ENCODE measurements at regions not wholly inside any gene's neighbourhood (a gene's known extent, or its start where the extent isn't known, plus 50 kb on each side); places are given as distances from the start of the nearest gene placed in this dataset.
"Not testable (repeated sequence)": the region's sequence is repeated elsewhere in the genome, so short reads cannot be mapped to it uniquely, and the experiment has no call there.

DNA sequence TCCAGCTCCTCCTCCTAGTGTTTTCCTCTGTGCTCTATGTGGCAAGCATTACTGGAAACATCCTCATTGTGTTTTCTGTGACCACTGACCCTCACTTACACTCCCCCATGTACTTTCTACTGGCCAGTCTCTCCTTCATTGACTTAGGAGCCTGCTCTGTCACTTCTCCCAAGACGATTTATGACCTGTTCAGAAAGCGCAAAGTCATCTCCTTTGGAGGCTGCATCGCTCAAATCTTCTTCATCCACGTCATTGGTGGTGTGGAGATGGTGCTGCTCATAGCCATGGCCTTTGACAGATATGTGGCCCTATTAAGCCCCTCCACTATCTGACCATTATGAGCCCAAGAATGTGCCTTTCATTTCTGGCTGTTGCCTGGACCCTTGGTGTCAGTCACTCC is 64.0 kb downstream of the OR4F15 start:
- DNase-seq = not testable (repeated sequence)

DNA sequence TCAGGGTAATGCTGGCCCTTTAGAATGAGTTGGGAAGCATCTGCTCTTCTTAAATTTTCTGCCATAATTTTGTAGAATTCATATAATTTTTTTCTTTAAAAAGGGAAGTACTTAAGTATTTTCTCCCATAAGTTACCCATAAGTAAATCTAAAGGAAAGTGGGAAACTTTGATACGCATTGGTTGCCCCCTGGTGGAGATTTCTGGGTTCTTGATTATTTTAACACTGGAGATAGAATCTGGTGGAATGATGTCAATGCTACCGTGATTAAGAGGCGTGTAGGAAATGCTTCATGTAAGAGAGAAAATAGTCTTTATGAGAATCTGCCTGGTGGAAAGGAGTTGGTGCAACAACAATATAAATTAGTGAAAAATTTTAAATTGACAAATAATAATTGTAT is 65.6 kb downstream of the OR4F15 start:
- DNase-seq = not testable (repeated sequence)

GRCh38 chr15:101912349-101913287 is 100.6 kb downstream of the OR4F15 start:
- DNase-seq = not testable (repeated sequence)

DNA sequence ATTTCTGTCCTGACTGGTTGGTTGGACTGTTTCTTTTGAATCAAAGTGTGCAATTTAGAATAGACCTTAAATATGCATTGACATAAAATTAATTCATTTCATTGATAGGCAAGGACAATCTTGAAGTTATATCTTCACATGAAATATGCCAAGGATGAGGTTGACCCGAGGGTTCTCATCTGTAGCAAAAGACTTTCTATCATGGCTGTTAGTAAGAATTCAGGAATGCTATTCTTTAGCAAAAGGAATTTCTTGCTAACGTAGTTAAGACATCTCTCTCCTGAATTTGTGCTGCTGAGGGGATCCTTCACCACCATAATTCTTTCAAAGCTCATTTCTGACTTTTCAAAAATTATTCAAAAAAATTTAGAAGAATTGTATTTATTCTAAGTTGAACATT is 112.6 kb downstream of the OR4F15 start:
- DNase-seq = not testable (repeated sequence)

DNA sequence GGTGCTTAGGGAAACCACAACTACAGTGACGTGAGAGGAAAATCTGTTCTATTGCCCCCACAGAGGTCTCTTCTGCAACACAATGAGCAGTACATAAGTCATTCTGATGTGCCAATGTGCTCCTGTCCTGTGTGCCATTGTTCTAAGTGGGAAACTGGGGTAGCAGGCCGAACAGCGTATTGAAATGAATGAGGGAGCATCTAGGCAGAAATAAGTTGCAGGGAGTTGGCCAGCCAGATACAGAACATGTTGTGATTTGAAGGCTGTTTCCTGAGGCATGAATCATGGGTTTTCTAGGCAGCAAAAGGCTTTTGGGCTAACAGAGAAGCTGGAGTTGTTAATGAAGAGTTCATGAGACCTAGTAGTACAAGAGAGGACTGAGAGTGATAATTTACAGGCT is 122.5 kb downstream of the OR4F15 start:
- not testable (repeated sequence) for DNase-seq

- DNase-seq = not testable (repeated sequence)
These were observed 125.4 kb downstream of the OR4F15 start for GRCh38 chr15:101937362-101937761.

- DNase-seq = not testable (repeated sequence)
These were observed 126.6 kb downstream of the OR4F15 start for GRCh38 chr15:101938555-101938954.

- not testable (repeated sequence) for DNase-seq
These were observed 133.9 kb downstream of the OR4F15 start for GRCh38 chr15:101945896-101946295.

DNA sequence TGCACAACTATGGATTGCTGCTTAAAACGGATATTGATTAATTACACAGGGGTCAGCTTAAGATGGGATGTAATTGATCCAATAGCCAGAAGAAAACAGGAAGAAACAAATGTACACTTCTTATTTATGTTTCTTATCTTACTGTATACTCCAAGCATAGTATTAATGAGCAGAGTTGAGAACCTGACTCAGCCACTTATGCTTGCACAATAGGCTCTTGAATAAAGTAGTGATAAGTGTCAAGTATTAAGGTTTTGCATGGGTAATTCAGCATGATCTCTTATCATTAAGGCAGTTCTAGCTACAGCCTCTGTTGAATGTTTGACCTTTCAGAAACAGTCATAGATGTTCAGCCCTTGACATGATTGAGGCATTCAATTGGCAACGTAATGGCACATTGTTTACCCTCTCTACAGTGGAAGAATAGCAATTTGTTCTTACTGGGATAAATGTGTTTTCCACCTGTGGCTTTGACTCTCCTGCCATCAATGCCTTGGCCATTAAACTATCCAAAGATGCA is 136.5 kb downstream of the OR4F15 start:
- not testable (repeated sequence) for DNase-seq

DNA sequence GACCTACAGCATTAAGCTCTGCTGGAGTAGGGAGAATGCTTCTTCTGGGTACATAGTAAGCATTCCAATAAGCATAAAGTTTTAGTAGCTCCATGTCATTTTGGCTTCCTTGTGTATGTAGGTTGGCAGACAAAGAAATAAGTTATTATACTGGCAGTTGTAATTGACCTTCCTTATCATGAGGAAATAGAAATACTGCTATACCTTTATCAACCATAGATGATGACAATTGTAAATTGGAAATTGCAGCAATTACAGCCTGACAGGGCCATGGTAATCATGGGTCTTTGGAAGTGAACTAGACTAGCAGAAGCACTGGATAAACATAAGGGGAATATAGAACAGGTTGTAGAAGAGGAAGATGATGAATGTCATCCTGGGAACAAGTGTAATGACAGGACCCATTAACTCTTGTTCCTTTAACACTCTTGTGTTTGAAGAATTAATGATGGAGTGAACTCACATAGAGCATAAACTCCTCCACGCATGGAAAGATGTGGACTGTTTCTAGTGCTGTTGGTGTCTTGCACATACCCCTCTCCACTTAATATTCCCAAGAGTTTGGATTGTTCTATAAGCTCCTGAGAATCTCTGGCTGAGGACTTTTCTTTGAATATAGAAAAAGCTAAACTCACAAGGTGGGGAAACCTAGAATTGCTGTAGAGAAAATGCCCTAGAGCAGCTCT is 137.5 kb downstream of the OR4F15 start:
- not testable (repeated sequence) for DNase-seq

DNA sequence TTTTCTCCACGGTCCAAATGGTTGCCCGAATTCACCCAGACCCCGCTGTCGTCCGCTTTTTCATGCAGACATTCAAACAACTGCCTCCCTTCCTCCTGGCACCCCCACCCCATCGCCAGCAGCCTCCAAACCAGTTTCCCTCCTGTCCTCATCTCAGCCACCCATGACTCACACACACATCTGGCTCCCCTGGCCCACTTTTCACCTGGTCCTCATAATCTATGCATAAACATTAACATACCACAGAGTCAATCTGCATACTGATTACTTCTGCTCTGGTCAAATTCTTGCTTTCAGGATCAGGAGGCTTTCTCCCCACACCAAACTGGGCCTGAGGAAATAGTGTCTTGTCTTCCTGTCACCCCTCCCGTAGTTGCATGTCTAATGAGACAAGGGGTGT is 142.0 kb downstream of the OR4F15 start:
- DNase-seq = not testable (repeated sequence)

DNA sequence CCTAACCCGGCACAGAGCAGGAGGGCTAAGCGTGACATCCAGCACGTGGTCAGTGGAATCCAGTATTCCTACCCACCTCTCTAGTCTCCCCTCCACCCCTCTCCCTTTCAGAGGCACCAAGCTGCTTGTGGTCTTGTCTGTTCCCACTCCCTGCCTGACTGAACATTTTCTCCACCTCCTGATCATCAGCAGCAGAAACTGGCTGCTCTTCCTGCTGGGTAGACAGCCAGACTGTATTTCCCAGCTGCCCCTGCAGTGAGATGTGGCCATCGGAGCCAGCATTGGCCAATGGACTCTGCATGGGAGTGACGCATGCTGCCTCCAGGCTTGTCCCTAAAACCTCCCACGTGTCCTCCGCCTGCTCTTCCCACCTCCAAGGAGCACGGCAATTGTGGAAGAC is 143.8 kb downstream of the OR4F15 start:
- DNase-seq = not testable (repeated sequence)

- not testable (repeated sequence) for DNase-seq
These were observed 146.7 kb downstream of the OR4F15 start for GRCh38 chr15:101958656-101959055.

- DNase-seq = not testable (repeated sequence)
These were observed 149.3 kb downstream of the OR4F15 start for GRCh38 chr15:101961263-101961662.

- not testable (repeated sequence) for DNase-seq
These were observed 149.8 kb downstream of the OR4F15 start for GRCh38 chr15:101961765-101962164.

DNA sequence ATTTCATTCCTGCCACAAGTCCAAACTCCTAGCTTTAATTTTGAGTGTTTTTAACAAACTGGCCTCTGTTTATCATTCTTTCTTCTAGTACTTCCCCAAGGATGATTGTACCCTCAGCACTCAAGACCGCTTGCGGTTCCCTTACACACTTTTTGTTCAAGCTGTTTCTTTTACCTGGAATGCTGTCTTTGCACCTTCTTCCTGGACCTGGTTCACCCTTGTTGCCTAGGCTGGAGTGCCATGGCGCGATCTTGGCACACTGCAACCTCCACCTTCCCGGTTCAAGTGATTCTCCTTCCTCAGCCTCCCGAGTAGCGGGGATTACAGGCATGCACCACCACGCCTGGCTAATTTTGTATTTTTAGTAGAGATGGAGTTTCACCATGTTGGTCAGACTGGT is 151.7 kb downstream of the OR4F15 start:
- DNase-seq = not testable (repeated sequence)

- not testable (repeated sequence) for DNase-seq
These were observed 153.4 kb downstream of the OR4F15 start for GRCh38 chr15:101965353-101965752.

- not testable (repeated sequence) for DNase-seq
These were observed 153.9 kb downstream of the OR4F15 start for GRCh38 chr15:101965860-101966259.

DNA sequence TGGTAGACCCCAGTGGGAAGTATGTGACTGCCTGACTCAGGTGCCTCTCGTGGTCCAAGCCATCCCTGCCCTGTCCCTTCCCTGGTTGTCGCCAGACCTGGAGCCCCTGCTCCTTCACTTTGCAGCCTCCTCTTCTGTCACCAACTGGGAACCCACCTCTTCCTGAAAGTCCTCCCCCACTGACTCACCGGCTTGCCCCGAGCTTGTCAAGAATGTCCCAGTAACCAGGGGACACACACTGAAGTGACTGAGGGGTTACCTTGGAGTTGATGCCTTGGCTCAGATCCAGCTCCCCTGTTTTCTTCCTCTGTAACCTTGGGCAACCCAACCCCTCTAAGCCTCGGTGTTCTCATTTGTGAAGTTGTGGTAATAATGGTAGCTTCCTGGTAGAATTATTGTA is 155.4 kb downstream of the OR4F15 start:
- not testable (repeated sequence) for DNase-seq

- not testable (repeated sequence) for DNase-seq
These were observed 158.6 kb downstream of the OR4F15 start for GRCh38 chr15:101970605-101971004.

DNA sequence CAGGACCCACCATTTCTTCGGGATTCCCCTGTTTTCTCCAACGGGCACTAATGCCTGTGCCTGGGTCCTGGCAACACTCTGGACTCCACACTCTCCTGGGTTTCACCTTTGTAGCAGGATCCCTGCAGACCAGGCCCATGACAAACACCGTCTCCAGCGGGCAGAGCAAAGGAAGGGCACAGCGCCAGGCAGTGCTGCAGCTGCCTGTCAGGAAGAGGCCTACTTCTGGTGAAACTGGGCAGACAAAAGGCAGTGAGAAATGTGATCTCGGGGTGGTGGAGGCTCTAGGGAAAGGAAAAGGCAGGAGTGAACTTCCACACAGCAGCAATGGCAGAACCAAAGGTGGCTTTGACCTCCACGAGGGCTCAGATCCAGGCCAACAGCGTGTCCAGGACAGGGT is 165.3 kb downstream of the OR4F15 start:
- not testable (repeated sequence) for DNase-seq

- peak in 1 of 2 donors; percentile 6 for DNase-seq
These were observed 168.4 kb downstream of the OR4F15 start for GRCh38 chr15:101980206-101980910.
